ENCODE measurements at regions not wholly inside any gene's neighbourhood (a gene's known extent, or its start where the extent isn't known, plus 50 kb on each side); places are given as distances from the start of the nearest gene placed in this dataset.
"Not testable (repeated sequence)": the region's sequence is repeated elsewhere in the genome, so short reads cannot be mapped to it uniquely, and the experiment has no call there.

- intact Hi-C loops (cut with micrococcal nuclease) = no loop called here
- no peak for DNase-seq
- Mint-ChIP-seq H3K27me3 (peaks cover 3% of the 10 kb centered on the region), H3K4me3 (no peak overlapping the region), H3K4me1 (ENCODE audit: low read depth) (no peaks in the 10 kb centered on the region), H3K36me3 (no peaks in the 10 kb centered on the region), H3K9me3 (no peaks in the 10 kb centered on the region), H3K27ac (no peak overlapping the region)
- POLR2A ChIA-PET = no interaction called here
- CTCF ChIA-PET = interaction anchor here (0.7 kb wide), 1 partner anchor 593 kb away, joined by 3 read pairs; no protein-coding TSS in a partner anchor
Observed at GRCh38 chr9:100718717-100719116, 140.8 kb downstream of the CAVIN4 start.

- H3K9me3 Mint-ChIP-seq = no peaks in the 10 kb centered on the region
- no peaks in the 10 kb centered on the region for H3K4me1 Mint-ChIP-seq (ENCODE audit: low read depth)
- no peak for DNase-seq
- CTCF ChIA-PET = no interaction called here
- intact Hi-C loops (cut with micrococcal nuclease) = no loop called here
- POLR2A ChIA-PET = no interaction called here
- H3K27ac Mint-ChIP-seq = no peak overlapping the region
- no peak overlapping the region for H3K4me3 Mint-ChIP-seq
- H3K36me3 Mint-ChIP-seq = no peaks in the 10 kb centered on the region
- H3K27me3 Mint-ChIP-seq = peaks cover 3% of the 10 kb centered on the region
Observed at GRCh38 chr9:100720922-100721321, 143.0 kb downstream of the CAVIN4 start.

DNA sequence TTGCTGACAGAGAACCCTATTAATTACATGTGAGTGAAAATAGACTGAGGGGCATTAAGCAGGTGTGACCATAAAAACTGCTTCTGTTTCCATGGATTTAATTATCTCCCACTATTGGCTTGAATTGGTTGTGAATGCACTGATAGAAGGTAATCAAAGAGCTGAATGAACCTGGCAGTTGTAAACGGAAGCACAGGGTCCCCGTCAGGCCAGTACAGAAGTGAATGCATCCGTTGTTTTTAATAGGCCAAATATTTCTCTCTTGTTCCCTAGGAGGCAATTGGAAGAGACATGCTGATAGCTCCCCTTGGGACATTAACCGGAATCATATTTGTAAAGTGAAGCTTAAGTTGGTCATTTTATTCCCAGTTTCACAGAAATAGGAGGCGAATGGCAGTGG is 147.0 kb downstream of the CAVIN4 start:
- Mint-ChIP-seq H3K4me1 (ENCODE audit: low read depth) (no peaks in the 10 kb centered on the region), H3K4me3 (no peak overlapping the region), H3K36me3 (no peaks in the 10 kb centered on the region), H3K9me3 (no peaks in the 10 kb centered on the region), H3K27me3 (peaks cover 2% of the 10 kb centered on the region), H3K27ac (no peak overlapping the region)
- ChIA-PET CTCF (interaction anchor here (1.7 kb wide), 1 partner anchor 11 kb away, joined by 4 read pairs; no protein-coding TSS in a partner anchor), POLR2A (no interaction called here)
- no peak for DNase-seq
- intact Hi-C loops (cut with micrococcal nuclease) = no loop called here

DNA sequence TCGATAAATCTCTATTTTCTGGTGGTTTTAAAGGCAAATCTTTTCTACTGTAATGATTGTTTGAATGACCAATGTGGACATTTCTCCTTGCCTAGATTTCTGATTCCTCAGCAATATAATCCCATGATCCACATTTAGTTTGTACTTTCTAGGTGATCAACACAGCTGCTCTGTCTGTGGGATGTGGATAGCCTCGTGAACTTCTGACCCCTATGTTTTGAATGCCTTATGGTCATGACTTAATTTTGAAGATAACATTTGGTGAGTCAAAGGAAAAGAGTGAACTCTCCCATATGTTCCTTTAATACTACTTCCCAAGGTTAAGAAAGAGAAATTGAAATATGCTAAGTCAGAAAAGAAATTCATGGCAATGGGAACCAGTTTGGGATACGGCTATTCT is 147.5 kb downstream of the CAVIN4 start:
- H3K9me3 Mint-ChIP-seq = no peaks in the 10 kb centered on the region
- intact Hi-C loops (cut with micrococcal nuclease) = no loop called here

GRCh38 chr9:100729336-100729895 is 151.5 kb downstream of the CAVIN4 start:
- Mint-ChIP-seq H3K4me3 (no peak overlapping the region), H3K36me3 (no peaks in the 10 kb centered on the region), H3K4me1 (ENCODE audit: low read depth) (no peaks in the 10 kb centered on the region), H3K27ac (no peak overlapping the region), H3K9me3 (peaks cover 3% of the 10 kb centered on the region), H3K27me3 (no peaks in the 10 kb centered on the region)
- no peak for DNase-seq
- ChIA-PET CTCF (no interaction called here), POLR2A (no interaction called here)
- intact Hi-C loops (cut with micrococcal nuclease) = no loop called here

More for the DNA sequence above, 147.5 kb downstream of the CAVIN4 start:
- CTCF ChIA-PET = no interaction called here
- DNase-seq = no peak
- H3K4me1 Mint-ChIP-seq (ENCODE audit: low read depth) = no peaks in the 10 kb centered on the region
- H3K36me3 Mint-ChIP-seq = no peaks in the 10 kb centered on the region
- H3K27ac Mint-ChIP-seq = no peak overlapping the region
- H3K27me3 Mint-ChIP-seq = peaks cover 2% of the 10 kb centered on the region
- POLR2A ChIA-PET = no interaction called here
- H3K4me3 Mint-ChIP-seq = no peak overlapping the region

DNA sequence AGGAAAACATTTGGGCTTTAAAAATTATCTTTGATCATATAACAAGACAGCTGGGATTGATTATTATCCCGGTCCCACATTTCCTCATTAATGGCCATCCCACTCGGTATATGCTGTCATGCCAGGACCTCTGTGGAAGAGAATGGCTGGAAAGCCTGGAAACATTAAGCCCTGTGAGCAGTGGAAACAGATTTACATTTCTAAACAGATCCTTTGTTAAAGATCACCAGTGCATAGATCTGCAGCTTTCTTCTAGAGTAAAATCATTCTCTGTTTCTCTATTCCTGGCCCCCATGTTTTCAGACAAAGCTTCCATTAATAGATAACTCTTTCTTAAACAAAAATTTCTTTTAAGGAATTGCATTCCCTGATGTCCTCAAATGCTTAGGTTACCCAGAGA is 152.2 kb downstream of the CAVIN4 start:
- POLR2A ChIA-PET = no interaction called here
- Mint-ChIP-seq H3K27ac (no peak overlapping the region), H3K9me3 (peaks cover 3% of the 10 kb centered on the region), H3K4me3 (no peak overlapping the region), H3K4me1 (ENCODE audit: low read depth) (no peaks in the 10 kb centered on the region), H3K36me3 (no peaks in the 10 kb centered on the region), H3K27me3 (no peaks in the 10 kb centered on the region)
- intact Hi-C loops (cut with micrococcal nuclease) = no loop called here
- CTCF ChIA-PET = no interaction called here
- DNase-seq = no peak

GRCh38 chr9:100731038-100731556 is 153.2 kb downstream of the CAVIN4 start:
- ChIA-PET CTCF (no interaction called here), POLR2A (no interaction called here)
- H3K9me3 Mint-ChIP-seq = peaks cover 3% of the 10 kb centered on the region
- H3K27ac Mint-ChIP-seq = no peak overlapping the region
- H3K36me3 Mint-ChIP-seq = no peaks in the 10 kb centered on the region
- H3K4me1 Mint-ChIP-seq (ENCODE audit: low read depth) = no peaks in the 10 kb centered on the region
- H3K27me3 Mint-ChIP-seq = no peaks in the 10 kb centered on the region
- H3K4me3 Mint-ChIP-seq = no peak overlapping the region
- DNase-seq = no peak
- intact Hi-C loops (cut with micrococcal nuclease) = no loop called here

DNA sequence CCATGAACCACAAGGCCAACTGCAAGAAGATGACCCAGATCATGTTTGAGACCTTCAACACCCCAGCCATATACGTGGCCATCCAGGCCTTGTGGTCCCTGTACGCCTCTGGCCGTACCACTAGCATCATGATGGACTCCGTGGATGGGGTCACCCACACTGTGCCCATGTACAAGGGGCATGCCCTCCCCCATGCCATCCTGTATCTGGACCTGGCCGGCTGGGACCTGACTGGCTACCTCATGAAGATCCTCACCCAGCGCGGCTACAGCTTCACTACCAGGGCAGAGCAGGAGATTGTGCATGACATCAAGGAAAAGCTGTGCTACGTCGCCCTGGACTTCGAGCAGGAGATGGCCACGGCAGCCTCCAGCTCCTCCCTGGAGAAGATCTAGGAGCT is 153.7 kb downstream of the CAVIN4 start:
- intact Hi-C loops (cut with micrococcal nuclease) = no loop called here
- POLR2A ChIA-PET = no interaction called here
- H3K27me3 Mint-ChIP-seq = no peaks in the 10 kb centered on the region
- no peak overlapping the region for H3K27ac Mint-ChIP-seq
- peaks cover 3% of the 10 kb centered on the region for H3K9me3 Mint-ChIP-seq
- CTCF ChIA-PET = no interaction called here
- H3K36me3 Mint-ChIP-seq = no peaks in the 10 kb centered on the region
- no peak for DNase-seq
- no peak overlapping the region for H3K4me3 Mint-ChIP-seq
- no peaks in the 10 kb centered on the region for H3K4me1 Mint-ChIP-seq (ENCODE audit: low read depth)

GRCh38 chr9:100739208-100739607 is 161.3 kb downstream of the CAVIN4 start:
- no peak overlapping the region for H3K4me3 Mint-ChIP-seq
- DNase-seq = no peak
- H3K27ac Mint-ChIP-seq = no peak overlapping the region
- ChIA-PET CTCF (no interaction called here), POLR2A (no interaction called here)
- intact Hi-C loops (cut with micrococcal nuclease) = no loop called here
- peaks cover 22% of the 10 kb centered on the region for H3K9me3 Mint-ChIP-seq
- no peaks in the 10 kb centered on the region for H3K27me3 Mint-ChIP-seq
- H3K4me1 Mint-ChIP-seq (ENCODE audit: low read depth) = no peaks in the 10 kb centered on the region
- H3K36me3 Mint-ChIP-seq = no peaks in the 10 kb centered on the region

- Mint-ChIP-seq H3K4me3 (no peak overlapping the region), H3K27ac (no peak overlapping the region), H3K27me3 (no peaks in the 10 kb centered on the region), H3K4me1 (ENCODE audit: low read depth) (no peaks in the 10 kb centered on the region), H3K9me3 (peaks cover 22% of the 10 kb centered on the region), H3K36me3 (no peaks in the 10 kb centered on the region)
- no peak for DNase-seq
- POLR2A ChIA-PET = no interaction called here
- intact Hi-C loops (cut with micrococcal nuclease) = no loop called here
- CTCF ChIA-PET = no interaction called here
Observed at GRCh38 chr9:100739666-100740065, 161.8 kb downstream of the CAVIN4 start.

GRCh38 chr9:100748930-100749329 is 171.1 kb downstream of the CAVIN4 start:
- H3K36me3 Mint-ChIP-seq; CTCF ChIA-PET; H3K27me3 Mint-ChIP-seq; H3K27ac Mint-ChIP-seq; intact Hi-C loops (cut with micrococcal nuclease); H3K4me1 Mint-ChIP-seq (ENCODE audit: low read depth); DNase-seq; POLR2A ChIA-PET; H3K4me3 Mint-ChIP-seq: not testable (repeated sequence)
- H3K9me3 Mint-ChIP-seq = peaks cover 15% of the 10 kb centered on the region

DNA sequence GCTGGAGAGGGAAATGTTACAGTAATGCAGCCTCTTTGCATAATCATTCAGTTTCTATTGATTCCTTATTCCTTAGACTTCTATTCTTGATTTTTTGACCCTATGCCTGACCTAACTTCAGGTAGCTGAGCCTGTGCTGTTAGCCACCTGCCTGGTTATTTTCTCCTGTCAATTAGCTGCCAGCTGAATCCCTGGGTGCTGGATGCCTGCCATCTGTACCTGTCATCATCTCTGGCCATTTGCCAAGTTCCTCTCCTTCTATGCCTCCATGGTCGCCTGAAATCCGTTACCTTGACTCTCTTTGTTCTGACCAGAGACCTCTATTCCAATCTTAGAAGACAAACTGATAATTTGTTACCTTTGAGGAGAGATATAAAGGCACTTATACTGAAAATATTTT is 178.3 kb downstream of the CAVIN4 start:
- Mint-ChIP-seq H3K4me1 (ENCODE audit: low read depth) (no peaks in the 10 kb centered on the region), H3K4me3 (no peak overlapping the region), H3K9me3 (peaks cover 2% of the 10 kb centered on the region), H3K36me3 (no peaks in the 10 kb centered on the region), H3K27me3 (peaks cover 2% of the 10 kb centered on the region), H3K27ac (no peak overlapping the region)
- CTCF ChIA-PET = no interaction called here
- POLR2A ChIA-PET = no interaction called here
- DNase-seq = no peak
- intact Hi-C loops (cut with micrococcal nuclease) = no loop called here

DNA sequence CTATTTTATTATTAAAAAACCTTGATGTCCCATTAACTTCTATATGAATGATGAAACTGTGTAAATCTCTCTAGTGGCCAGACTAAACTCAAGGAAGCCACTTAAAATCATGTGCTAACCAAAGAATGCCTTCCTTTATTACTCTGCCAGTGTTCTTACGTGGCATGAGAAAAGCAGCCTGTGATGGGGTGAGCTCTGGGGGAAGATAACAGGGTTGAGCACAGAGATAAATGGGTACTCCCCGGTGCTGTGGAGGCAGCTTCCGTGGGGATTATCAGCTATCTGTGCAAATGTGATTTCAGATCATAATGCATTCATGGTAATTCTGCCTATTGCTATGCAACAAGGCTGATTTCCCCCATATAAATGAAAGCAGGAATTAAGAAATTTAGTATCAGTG is 181.3 kb downstream of the CAVIN4 start:
- intact Hi-C loops (cut with micrococcal nuclease) = no loop called here
- ChIA-PET POLR2A (no interaction called here), CTCF (no interaction called here)
- no peaks in the 10 kb centered on the region for H3K4me1 Mint-ChIP-seq (ENCODE audit: low read depth)
- H3K27ac Mint-ChIP-seq = no peak overlapping the region
- H3K9me3 Mint-ChIP-seq = peaks cover 5% of the 10 kb centered on the region
- H3K27me3 Mint-ChIP-seq = peaks cover 2% of the 10 kb centered on the region
- H3K36me3 Mint-ChIP-seq = no peaks in the 10 kb centered on the region
- no peak overlapping the region for H3K4me3 Mint-ChIP-seq
- no peak for DNase-seq
